ENCODE measurements at regions not wholly inside any gene's neighbourhood (a gene's known extent, or its start where the extent isn't known, plus 50 kb on each side); places are given as distances from the start of the nearest gene placed in this dataset.

GRCh38 chr1:234986750-234987414 is 141.8 kb downstream of the TOMM20 start (continued):
- TF ChIP-seq ZNF592 (IDR thresholded peaks at IDR 0.05) = 0 out of 2 replicates have a peak, but pooled peaks have one; percentile 35
- TF ChIP-seq ZNF644 (tag; IDR thresholded peaks at IDR 0.05; ENCODE audit: low read depth) = peak; percentile 69; the same call in 1 of the 2 replicates
- 0 out of 2 replicates have a peak, but pooled peaks have one; percentile 11 for TF ChIP-seq PHF21A (IDR thresholded peaks at IDR 0.05; ENCODE audit: borderline replicate concordance, low read depth)
- peak; percentile 48; the same call in 1 of the 2 replicates for TF ChIP-seq ZNF395 (CRISPR knock-in tag; IDR thresholded peaks at IDR 0.05)
- peak in 1 of 2 experiments; percentile 50 for TF ChIP-seq AFF1 (IDR thresholded peaks at IDR 0.05; ENCODE audit: low read depth in 1 of 2, partially characterized antibody in 2 of 2)
- no peak for TF ChIP-seq PCBP2 (IDR thresholded peaks at IDR 0.05; ENCODE audit: low read depth, low read length, poor library complexity, severe bottlenecking)
- 0 out of 2 replicates have a peak, but pooled peaks have one; percentile 34 for TF ChIP-seq NR2C2 (CRISPR knock-in tag; IDR thresholded peaks at IDR 0.05)
- peak; percentile 93 for TF ChIP-seq NR2C2 (tag; IDR thresholded peaks at IDR 0.05)
- 0 out of 2 replicates have a peak, but pooled peaks have one; percentile 40 for TF ChIP-seq ELF1 (tag; IDR thresholded peaks at IDR 0.05)
- 0 out of 2 replicates have a peak, but pooled peaks have one; percentile 27 for TF ChIP-seq KLF6 (CRISPR knock-in tag; IDR thresholded peaks at IDR 0.05; ENCODE audit: borderline replicate concordance)
- TF ChIP-seq PBX2 (CRISPR knock-in tag; IDR thresholded peaks at IDR 0.05; ENCODE audit: low read depth) = no peak
- TF ChIP-seq PBX2 (tag; conservative IDR thresholded peaks at IDR 0.05; ENCODE audit: low read depth) = no peak
- peak; percentile 39; the same call in 1 of the 2 replicates for TF ChIP-seq PYGO2 (tag; IDR thresholded peaks at IDR 0.05)
- TF ChIP-seq TAF7 (tag; IDR thresholded peaks at IDR 0.05) = 0 out of 2 replicates have a peak, but pooled peaks have one; percentile 17

Measured in K562 (cell line).